VCaP (cell line): ENCODE measurements at regions not wholly inside any gene's neighbourhood (a gene's known extent, or its start where the extent isn't known, plus 50 kb on each side); places are given as distances from the start of the nearest gene placed in this dataset.

ENCODE experiments used
- H3K27ac ChIP-seq: fragments of 450-650 bp; 2 replicates; pipeline ENCODE4 v1.5.1; 2017
- TF ChIP-seq, protein P1 (sequence below): fragments of 450-650 bp; conservative IDR thresholded peaks from 2 replicates; pipeline ENCODE4 v1.5.1; 2017; ENCODE audit warnings: mild to moderate bottlenecking, moderate library complexity

DNA sequence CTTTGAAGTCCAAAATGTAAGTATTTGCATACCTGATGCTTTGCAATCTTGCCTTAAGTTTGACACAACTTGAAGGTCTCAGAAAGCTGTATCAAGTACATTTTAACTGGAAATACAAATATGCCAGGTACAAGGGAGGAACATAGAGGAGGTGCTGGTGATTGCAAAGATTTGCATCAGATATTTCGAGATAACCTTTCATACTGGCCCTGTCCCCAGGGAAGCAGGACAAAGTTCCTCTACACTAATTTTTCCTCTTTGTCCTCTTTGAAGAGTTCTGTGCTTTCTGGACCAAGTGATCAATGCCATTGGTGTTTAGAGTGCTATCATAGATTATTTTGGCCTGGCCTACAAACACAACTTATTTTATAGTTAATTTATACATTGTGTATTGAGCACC is 686.1 kb downstream of the HACE1 start:
- no peak overlapping the region for H3K27ac ChIP-seq
- TF ChIP-seq, protein P1, sequence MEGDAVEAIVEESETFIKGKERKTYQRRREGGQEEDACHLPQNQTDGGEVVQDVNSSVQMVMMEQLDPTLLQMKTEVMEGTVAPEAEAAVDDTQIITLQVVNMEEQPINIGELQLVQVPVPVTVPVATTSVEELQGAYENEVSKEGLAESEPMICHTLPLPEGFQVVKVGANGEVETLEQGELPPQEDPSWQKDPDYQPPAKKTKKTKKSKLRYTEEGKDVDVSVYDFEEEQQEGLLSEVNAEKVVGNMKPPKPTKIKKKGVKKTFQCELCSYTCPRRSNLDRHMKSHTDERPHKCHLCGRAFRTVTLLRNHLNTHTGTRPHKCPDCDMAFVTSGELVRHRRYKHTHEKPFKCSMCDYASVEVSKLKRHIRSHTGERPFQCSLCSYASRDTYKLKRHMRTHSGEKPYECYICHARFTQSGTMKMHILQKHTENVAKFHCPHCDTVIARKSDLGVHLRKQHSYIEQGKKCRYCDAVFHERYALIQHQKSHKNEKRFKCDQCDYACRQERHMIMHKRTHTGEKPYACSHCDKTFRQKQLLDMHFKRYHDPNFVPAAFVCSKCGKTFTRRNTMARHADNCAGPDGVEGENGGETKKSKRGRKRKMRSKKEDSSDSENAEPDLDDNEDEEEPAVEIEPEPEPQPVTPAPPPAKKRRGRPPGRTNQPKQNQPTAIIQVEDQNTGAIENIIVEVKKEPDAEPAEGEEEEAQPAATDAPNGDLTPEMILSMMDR: no peak

DNA sequence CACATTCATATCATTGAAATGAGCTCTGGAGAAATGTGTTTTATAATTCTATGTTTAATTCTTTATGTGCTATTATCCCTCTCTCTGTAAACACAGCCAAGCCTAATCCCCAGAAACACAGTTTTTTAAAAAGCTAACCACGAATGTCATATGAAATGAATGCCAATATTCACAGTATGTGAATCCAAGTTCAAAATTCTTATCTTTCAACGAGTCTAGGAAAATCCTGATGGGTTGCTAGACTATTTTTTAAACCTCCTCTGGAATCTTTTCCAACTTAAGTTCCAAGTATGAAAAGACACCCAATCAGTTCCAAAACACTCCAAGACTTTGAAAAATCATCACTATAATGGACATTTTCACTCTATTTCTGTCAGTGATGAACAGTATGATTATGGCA is 689.3 kb downstream of the HACE1 start:
- TF ChIP-seq, protein P1: no peak
- no peak overlapping the region for H3K27ac ChIP-seq

DNA sequence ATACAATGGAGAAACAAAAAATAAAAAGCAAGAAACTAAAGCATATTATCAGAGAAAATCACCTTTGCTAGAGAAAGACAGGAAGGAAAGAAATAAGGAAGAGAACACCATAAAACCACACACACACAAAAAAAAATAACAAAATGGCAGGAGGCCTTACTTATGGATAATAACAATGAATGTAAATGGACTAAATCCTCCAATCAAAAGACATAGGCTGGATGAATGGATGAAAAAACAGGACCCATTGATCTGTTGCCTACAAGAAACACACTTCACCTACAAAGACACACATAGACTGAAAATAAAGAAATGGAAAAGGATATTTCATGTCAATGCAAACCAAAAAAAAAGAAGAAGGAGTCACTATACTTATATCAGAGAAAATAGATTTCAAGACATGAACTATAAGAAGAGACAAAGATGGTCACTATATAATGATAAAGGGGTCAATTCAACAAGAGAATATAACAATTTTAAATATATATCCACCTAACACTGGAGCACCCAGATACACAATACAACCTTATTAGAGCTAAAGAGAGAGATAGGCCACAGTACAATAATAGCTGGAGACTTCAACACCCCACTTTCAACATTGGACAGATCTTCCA is 693.6 kb downstream of the HACE1 start:
- H3K27ac ChIP-seq: no peak overlapping the region
- TF ChIP-seq, protein P1: no peak

DNA sequence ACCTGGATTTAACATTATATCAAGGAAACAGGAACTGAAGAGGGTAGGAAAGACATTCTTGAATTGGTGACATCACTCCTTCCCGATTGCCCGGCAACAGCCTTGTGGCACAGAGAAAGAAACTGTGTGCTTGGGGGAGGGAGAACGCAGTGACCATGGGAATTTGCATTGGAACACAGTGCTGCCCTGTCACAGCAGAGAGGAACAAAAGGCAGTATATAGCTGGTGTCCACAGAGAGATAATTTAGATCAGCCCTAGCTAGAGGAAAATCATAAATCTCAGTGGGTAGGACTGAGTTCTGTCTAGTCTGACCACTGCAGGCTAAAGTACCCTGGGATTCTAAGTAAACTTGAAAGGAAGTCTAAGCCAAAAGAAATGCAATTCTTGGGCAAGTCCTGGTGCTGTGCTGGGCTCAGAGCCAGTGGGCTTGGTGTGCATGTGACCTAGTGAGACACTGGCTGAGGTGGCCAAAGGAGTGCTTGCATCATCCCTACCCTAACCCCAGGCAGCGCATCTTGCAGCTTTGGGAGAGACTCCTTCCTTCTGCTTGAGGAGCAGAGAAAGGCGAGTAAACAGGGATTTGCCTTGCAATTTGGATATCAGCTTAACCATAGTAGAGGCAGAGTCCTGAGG is 697.6 kb downstream of the HACE1 start:
- no peak overlapping the region for H3K27ac ChIP-seq
- TF ChIP-seq, protein P1: no peak

DNA sequence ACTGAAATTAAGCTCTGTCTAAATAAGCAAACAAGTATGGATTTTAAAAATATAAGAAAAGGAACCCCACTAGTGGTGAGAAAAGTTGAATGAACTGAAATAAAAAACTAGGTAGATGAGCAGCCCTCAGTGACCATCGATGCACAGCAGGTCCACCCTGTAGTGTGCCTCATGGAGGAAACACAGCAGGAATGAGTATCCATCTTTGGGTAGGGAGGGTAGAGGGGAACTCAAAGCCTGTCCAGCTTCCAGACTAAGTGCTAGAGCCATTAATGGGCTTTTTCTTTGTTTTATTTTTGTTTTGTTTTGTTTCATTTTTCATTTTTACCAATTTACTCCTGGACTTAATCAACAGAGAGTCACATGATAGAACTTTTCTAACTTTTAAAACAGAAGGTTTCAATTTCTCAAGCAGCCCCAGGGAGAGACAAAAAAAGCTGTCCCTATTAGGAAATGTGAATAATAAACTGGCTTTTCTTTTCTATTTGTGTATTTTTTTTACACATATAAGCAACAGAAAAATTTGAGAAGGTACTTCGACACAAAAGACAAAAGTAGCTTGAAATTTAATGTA is 700.6 kb downstream of the HACE1 start:
- TF ChIP-seq, protein P1: no peak
- H3K27ac ChIP-seq: no peak overlapping the region

DNA sequence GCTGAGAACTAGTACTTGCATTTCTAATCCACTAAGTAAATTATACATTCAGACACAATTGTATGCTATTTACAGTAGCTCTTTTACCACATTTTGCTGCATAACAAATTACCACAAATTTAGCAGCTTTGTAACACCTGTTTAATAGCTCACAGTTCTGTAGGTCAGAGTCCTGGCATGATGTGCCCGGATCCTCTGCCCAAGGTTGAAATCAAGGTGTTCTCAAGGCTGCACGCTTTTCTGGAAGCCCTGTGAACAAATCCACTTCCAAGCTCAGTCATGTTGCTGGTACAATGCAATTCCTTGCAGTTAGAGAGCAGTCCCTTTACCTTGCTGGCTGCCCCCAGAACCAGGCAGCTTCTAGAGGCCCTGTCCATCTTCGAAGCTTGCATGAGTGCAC is 716.0 kb downstream of the HACE1 start:
- H3K27ac ChIP-seq: no peak overlapping the region
- TF ChIP-seq, protein P1: no peak

DNA sequence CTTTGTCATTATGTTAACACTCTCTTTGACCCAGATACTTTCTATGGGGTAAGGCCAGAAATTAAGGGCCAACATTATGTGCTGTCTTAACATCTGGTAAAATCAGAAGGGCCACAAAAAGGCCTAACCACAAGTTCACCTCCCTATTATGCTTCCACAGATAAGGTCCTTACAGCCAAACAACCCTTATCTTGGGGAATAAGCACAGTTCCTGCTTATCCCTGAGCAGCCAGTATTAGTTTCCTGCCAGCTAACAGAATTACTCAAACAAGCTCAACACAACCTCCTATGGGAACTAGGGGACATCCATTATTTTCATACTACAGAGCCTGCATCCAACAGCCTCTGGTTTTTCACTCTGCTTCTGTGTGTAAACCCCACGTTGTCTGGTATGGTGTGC is 724.8 kb downstream of the HACE1 start:
- TF ChIP-seq, protein P1: no peak
- H3K27ac ChIP-seq: no peak overlapping the region
